ENCODE measurements at regions not wholly inside any gene's neighbourhood (a gene's known extent, or its start where the extent isn't known, plus 50 kb on each side); places are given as distances from the start of the nearest gene placed in this dataset.

GRCh38 chr17:79519601-79520000, 91.2 kb downstream of the RBFOX3 start:
- TF ChIP-seq CTCF (conservative IDR thresholded peaks at IDR 0.05; ENCODE audit: low read depth, low read length) (no peak), EZH2 (IDR thresholded peaks at IDR 0.05; ENCODE audit: low read length, unreplicated experiment) (no peak), EZH2phosphoT487 (IDR thresholded peaks at IDR 0.05; ENCODE audit: borderline replicate concordance, low read length) (no peak)
